Naive B cell (primary cell): ENCODE measurements at regions not wholly inside any gene's neighbourhood (a gene's known extent, or its start where the extent isn't known, plus 50 kb on each side); places are given as distances from the start of the nearest gene placed in this dataset.

Experiments used
- ATAC-seq, 2 donors: fragments of 150-1000 bp; cut with Tn5 transposase; 2 replicates each; pipeline ENCODE4 v1.10.0; 2021; ENCODE audit warnings: low read depth in 2 of 2, mild to moderate bottlenecking in 2 of 2, moderate library complexity in 2 of 2
- DNase-seq: peaks from one replicate; pipeline ENCODE4 v3.0.0; 2022
- H3K27ac Mint-ChIP-seq, 6 donors: one replicate each; pipeline ENCODE4 v1.8.0; 2020 to 2022; ENCODE audit warnings: mild to moderate bottlenecking in 6 of 6, mixed read lengths in 6 of 6, moderate library complexity in 5 of 6, inconsistent platforms in 2 of 6
- H3K27me3 Mint-ChIP-seq, 3 donors: one replicate each; pipeline ENCODE4 v1.8.0; 2021 to 2022; ENCODE audit warnings: mixed read lengths in 3 of 3, mild to moderate bottlenecking in 1 of 3
- H3K36me3 Mint-ChIP-seq, 2 donors: one replicate each; pipeline ENCODE4 v1.8.0; 2020 to 2022; ENCODE audit warnings: mixed read lengths in 2 of 2, inconsistent platforms in 1 of 2, mild to moderate bottlenecking in 1 of 2
- H3K4me1 Mint-ChIP-seq, 3 donors: one replicate each; pipeline ENCODE4 v1.8.0; 2020 to 2022; ENCODE audit warnings: mixed read lengths in 3 of 3, inconsistent platforms in 1 of 3, mild to moderate bottlenecking in 1 of 3, moderate library complexity in 1 of 3
- H3K4me3 Mint-ChIP-seq, 8 donors: one replicate each; pipeline ENCODE4 v1.8.0; 2020 to 2022; ENCODE audit warnings: mild to moderate bottlenecking in 8 of 8, mixed read lengths in 8 of 8, moderate library complexity in 8 of 8, inconsistent platforms in 2 of 8
- H3K9me3 Mint-ChIP-seq, 7 donors: one replicate each; pipeline ENCODE4 v1.8.0; 2020 to 2022; ENCODE audit warnings: mixed read lengths in 7 of 7, mild to moderate bottlenecking in 5 of 7, inconsistent platforms in 2 of 7, moderate library complexity in 1 of 7

DNA sequence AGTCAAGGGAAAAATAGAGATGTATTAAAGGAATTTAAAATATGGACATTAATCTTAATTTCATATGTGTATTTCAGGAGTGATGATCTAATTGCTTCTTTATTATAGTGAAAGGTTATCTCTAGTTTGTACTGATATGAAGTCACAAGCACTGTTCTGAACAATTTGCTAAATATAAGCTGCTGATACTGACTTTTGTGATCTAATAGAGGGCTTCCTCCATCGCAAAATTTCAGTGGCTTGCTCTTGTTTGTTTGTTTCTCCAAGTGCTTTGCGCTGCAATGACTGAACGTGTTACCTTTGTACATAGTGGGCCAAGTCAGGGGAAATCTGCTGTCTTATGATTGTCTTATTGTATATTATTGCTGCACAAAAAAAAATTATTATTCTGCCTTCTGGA lies 307.0 kb downstream of the KCNJ2 start:
- H3K27me3 Mint-ChIP-seq = no peaks in the 10 kb centered on the region
- H3K4me3 Mint-ChIP-seq = no peak overlapping the region
- H3K4me1 Mint-ChIP-seq = no peaks in the 10 kb centered on the region
- ATAC-seq (no peak), DNase-seq (no peak)
- H3K36me3 Mint-ChIP-seq = no peaks in the 10 kb centered on the region
- no peak overlapping the region for H3K27ac Mint-ChIP-seq
- peaks cover 0 to 7% (median 3%) of the 10 kb centered on the region in 7 donors for H3K9me3 Mint-ChIP-seq

DNA sequence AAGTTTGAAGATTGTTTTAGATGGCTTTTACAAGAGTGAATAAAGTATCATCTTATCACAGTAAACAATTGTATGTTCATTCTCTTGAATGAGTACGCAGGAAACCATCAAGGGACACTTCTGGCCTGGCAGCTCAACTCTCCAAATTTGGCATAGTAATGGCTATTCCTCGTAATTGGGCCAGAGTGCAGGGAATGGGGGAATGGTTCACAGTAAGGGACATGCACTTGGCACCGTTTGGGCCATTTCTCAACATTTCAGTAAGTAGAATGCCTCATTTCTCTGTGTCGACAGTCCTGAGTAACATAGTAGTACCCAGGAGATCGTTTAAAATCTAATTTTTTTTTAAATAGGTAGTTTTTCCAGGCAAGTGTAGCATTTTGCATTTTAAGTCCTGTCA lies 309.6 kb downstream of the KCNJ2 start:
- Mint-ChIP-seq H3K9me3 (peaks cover 0 to 20% (median 11%) of the 10 kb centered on the region in 7 donors), H3K36me3 (peaks cover 0 to 9% of the 10 kb centered on the region in 2 donors), H3K27ac (no peak overlapping the region), H3K4me3 (no peak overlapping the region), H3K27me3 (no peaks in the 10 kb centered on the region), H3K4me1 (no peaks in the 10 kb centered on the region)
- DNase-seq (no peak), ATAC-seq (no peak)

DNA sequence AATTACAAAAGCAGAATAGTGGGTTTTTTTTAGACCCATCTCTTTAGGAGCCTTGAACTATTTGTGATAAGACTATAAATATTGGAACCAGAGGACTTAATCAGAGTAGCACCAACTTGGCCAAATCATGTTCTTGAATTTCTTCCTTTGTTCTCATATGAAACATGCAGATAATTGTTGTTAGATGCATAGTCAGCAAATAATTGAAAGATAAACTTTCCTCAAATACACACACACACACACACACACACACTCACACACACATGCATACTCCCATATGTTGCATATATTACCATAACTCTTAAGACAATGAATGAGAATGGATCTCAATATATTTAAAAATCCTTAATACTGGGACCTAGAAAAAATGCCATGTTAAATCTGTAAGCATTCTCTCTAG lies 310.4 kb downstream of the KCNJ2 start:
- ATAC-seq = no peak
- no peak overlapping the region for H3K27ac Mint-ChIP-seq

DNA sequence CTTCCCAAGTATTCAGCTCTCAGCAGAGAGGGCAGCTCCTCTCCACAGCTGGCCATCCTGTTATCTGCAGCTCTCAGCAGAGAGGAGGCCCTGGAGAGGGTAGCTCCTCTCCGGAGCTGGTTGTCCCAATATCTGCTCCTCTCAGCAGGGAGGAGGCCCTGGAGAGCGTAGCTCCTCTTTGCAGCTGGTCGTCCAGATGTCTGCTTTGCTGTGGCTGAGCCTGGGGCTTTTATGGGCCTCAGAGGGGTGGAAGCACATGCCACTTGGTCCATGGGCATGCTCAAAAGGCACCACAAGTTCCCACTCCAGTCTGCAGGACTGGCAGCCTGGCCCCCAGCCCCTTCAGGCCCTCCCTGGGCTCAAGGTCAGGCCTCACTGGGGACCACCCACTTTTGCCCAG lies 314.3 kb downstream of the KCNJ2 start:
- Mint-ChIP-seq H3K27ac (no peak overlapping the region), H3K4me3 (no peak overlapping the region), H3K9me3 (peaks cover 0 to 15% (median 6%) of the 10 kb centered on the region in 7 donors), H3K36me3 (peaks cover 0 to 9% of the 10 kb centered on the region in 2 donors), H3K4me1 (no peaks in the 10 kb centered on the region), H3K27me3 (no peaks in the 10 kb centered on the region)
- ATAC-seq = no peak
- DNase-seq = no peak

More for the DNA sequence above, 310.4 kb downstream of the KCNJ2 start:
- peaks cover 0 to 15% (median 6%) of the 10 kb centered on the region in 7 donors for H3K9me3 Mint-ChIP-seq
- peaks cover 0 to 9% of the 10 kb centered on the region in 2 donors for H3K36me3 Mint-ChIP-seq
- H3K4me1 Mint-ChIP-seq = no peaks in the 10 kb centered on the region
- H3K27me3 Mint-ChIP-seq = no peaks in the 10 kb centered on the region
- DNase-seq = no peak
- no peak overlapping the region for H3K4me3 Mint-ChIP-seq

DNA sequence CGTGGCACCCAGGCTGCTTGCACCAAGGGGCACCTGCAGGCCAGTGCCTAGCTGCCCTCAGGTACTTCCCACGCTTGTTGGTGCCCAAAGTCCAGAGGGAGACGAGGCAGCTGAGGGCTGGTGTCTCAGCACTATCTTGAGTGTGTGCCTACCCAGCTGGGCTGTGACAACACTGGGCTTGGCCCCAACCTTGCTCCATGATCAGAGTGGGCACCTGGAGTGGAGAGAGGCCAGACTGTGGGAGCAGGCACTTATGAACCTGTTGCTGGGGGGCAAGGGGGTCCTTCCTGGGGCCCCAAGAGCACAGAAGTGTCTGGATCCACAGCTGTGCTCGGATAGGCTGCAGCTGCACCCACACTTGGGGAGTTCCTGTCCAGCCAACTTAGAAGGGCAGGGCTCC lies 314.7 kb downstream of the KCNJ2 start:
- Mint-ChIP-seq H3K27me3 (no peaks in the 10 kb centered on the region), H3K4me3 (peak overlapping the region in 1 of 8 donors; percentile 6)

DNA sequence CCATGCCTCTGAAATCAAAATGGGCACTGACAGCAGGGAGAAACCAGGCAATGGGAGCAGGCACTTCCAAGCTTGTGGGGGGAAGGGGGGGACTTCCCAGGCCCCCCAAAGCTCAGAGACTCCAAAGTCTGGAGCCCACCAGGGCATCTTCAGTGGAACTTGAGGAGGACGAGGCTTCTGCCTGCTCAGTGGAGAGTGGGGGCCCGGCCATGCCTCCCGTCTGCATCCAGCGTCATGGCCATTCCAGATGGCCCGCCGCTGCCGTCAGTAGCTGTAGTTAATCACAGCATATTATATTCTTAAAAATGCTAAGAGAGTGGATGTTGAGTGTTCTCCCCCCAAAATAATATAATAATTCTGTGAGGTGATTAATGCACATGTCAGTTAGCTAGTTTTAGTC lies 315.2 kb downstream of the KCNJ2 start:
- no peak for ATAC-seq
- DNase-seq = no peak
- H3K27ac Mint-ChIP-seq = no peak overlapping the region
- peaks cover 0 to under 1% (median 0%) of the 10 kb centered on the region in 3 donors for H3K27me3 Mint-ChIP-seq
- H3K36me3 Mint-ChIP-seq = peaks cover 0 to 9% of the 10 kb centered on the region in 2 donors
- peaks cover 0 to 15% (median 6%) of the 10 kb centered on the region in 7 donors for H3K9me3 Mint-ChIP-seq
- H3K4me3 Mint-ChIP-seq = no peak overlapping the region
- H3K4me1 Mint-ChIP-seq = no peaks in the 10 kb centered on the region

More for the DNA sequence above, 314.7 kb downstream of the KCNJ2 start:
- peaks cover 0 to 15% (median 6%) of the 10 kb centered on the region in 7 donors for H3K9me3 Mint-ChIP-seq
- no peak for DNase-seq
- H3K4me1 Mint-ChIP-seq = no peaks in the 10 kb centered on the region
- H3K36me3 Mint-ChIP-seq = peaks cover 0 to 9% of the 10 kb centered on the region in 2 donors
- ATAC-seq = no peak
- no peak overlapping the region for H3K27ac Mint-ChIP-seq

DNA sequence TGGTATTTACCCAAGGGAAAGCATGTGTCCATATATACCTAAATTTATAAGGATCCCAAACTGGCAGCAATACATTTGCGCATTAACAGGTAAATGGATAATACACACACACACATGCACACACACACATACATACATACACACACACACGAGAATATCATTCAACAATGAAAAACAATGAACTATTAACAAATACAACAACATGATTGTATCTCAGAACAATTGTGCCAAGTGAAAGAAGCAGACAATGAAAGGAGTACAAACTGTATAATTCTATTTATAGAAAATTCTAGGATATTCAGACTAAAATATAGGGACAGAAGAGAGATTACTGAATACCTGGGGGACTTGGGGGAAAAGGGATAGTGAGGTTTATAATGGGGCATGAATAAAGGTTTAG lies 323.0 kb downstream of the KCNJ2 start:
- Mint-ChIP-seq H3K9me3 (no peaks in the 10 kb centered on the region), H3K4me1 (no peaks in the 10 kb centered on the region), H3K27ac (no peak overlapping the region), H3K4me3 (no peak overlapping the region), H3K36me3 (no peaks in the 10 kb centered on the region), H3K27me3 (peaks cover 0 to 3% (median 0%) of the 10 kb centered on the region in 3 donors)
- DNase-seq (no peak), ATAC-seq (no peak)

DNA sequence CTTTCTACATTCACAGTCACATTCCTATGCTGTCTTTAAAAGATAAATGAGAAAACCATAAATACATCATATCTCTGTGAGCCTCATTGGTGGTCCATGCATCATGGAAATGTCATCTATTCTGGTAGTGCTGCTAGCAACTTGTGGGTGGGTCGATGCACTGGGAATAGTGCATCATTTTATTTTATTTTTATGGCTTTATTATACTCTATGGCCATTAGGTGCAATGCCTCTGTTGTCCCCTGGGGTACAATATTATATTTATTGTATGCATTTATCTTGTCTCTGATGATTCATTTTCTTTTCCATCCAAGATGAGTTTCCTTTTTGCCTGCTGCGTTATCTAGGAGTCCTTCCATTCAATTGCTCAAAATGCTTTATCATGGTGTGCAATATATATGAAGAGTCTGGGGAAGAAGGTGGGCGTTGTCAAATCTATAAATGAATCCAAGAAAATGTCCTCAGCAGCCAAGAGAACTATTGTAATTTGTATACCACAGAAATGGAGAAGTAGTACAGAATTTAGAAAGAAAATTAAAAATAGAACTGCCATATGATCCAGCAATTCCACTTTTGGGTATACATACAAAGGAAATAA lies 324.0 kb downstream of the KCNJ2 start:
- H3K4me3 Mint-ChIP-seq = no peak overlapping the region
- ATAC-seq (no peak), DNase-seq (no peak)
- no peak overlapping the region for H3K27ac Mint-ChIP-seq
- no peaks in the 10 kb centered on the region for H3K4me1 Mint-ChIP-seq
- H3K27me3 Mint-ChIP-seq = peaks cover 0 to 3% (median 0%) of the 10 kb centered on the region in 3 donors
- no peaks in the 10 kb centered on the region for H3K36me3 Mint-ChIP-seq
- no peaks in the 10 kb centered on the region for H3K9me3 Mint-ChIP-seq

DNA sequence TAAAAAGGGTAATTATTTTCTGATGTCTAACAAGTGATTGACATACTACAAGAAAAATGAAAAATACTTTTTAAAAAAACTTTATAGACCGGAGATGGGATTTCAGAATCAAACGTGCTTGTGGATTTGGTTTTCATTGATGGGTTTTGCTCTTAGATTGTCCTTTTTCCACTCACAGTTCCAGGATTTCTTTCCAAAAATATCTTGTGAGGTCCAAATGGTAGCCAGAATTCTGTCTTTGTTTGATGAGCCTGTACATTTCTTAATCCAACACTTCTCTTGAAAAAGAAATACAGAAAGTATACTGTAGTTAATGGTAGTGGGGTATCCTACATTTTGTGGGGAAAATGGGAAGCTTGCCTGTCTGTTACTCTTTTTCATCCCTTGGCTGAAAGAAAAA lies 329.3 kb downstream of the KCNJ2 start:
- Mint-ChIP-seq H3K27me3 (peaks cover 0 to 10% (median 0%) of the 10 kb centered on the region in 3 donors), H3K4me3 (no peak overlapping the region)

DNA sequence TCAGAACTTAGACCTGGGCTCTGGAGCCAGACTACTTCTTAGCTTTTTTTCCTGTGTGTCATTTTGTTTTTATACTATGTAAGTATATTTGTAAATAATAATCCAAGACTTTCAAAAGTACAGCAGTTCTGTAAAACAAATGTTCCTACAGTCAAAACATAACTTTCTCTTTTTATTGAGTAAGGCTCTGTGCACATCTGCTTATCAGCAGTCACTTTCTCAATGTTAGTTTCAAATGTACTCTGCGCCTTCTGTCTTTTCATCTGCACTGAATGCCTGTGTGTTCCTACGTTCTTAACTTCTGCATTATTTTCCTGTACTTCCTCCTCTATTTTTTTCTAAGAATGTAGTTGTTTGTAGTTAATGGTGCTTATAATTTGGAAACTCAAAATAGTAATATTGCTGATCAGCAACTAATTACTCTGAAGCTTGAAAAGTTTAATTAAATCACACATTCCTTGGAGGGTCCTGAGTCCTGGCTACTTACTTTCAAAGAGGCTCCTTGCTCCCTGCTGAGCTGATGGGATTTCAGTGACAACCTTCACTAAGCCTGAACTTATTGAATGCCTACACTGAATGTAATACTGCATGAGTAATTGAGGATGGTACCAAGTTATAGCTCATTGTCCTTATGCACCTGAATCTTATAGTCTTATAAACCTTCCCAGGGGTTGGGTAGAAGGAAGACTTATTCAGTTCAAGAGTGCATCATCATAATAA lies 329.9 kb downstream of the KCNJ2 start:
- H3K27ac Mint-ChIP-seq = no peak overlapping the region
- H3K27me3 Mint-ChIP-seq = peaks cover 0 to 10% (median 0%) of the 10 kb centered on the region in 3 donors
- no peak overlapping the region for H3K4me3 Mint-ChIP-seq
- ATAC-seq (no peak), DNase-seq (no peak)
- no peaks in the 10 kb centered on the region for H3K36me3 Mint-ChIP-seq
- H3K9me3 Mint-ChIP-seq = no peaks in the 10 kb centered on the region
- no peaks in the 10 kb centered on the region for H3K4me1 Mint-ChIP-seq

More for the DNA sequence above, 329.3 kb downstream of the KCNJ2 start:
- Mint-ChIP-seq H3K36me3 (no peaks in the 10 kb centered on the region), H3K4me1 (no peaks in the 10 kb centered on the region), H3K27ac (no peak overlapping the region), H3K9me3 (no peaks in the 10 kb centered on the region)
- DNase-seq (no peak), ATAC-seq (no peak)

DNA sequence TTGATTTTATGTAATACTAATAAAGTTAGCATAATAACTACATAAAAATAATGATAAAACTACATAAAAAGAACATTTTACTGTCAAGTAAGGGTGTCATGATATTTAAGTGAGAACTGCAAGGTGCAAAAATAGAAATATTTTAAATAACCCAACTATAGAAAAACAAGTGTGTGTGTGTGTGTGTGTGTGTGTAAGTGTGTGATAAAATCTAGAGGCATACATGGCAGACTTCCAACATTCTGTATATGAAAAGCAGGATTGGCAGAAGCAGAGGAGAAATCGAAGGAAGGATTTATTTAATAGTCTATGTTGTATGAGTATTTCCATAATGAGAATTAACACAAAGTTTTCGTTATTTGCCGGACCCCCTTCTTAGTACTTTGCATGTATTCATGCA lies 334.1 kb downstream of the KCNJ2 start:
- no peak for DNase-seq
- Mint-ChIP-seq H3K4me3 (no peak overlapping the region), H3K27ac (no peak overlapping the region), H3K36me3 (no peaks in the 10 kb centered on the region), H3K4me1 (no peaks in the 10 kb centered on the region), H3K9me3 (no peaks in the 10 kb centered on the region), H3K27me3 (peaks cover 0 to 10% (median 0%) of the 10 kb centered on the region in 3 donors)
- ATAC-seq = no peak

DNA sequence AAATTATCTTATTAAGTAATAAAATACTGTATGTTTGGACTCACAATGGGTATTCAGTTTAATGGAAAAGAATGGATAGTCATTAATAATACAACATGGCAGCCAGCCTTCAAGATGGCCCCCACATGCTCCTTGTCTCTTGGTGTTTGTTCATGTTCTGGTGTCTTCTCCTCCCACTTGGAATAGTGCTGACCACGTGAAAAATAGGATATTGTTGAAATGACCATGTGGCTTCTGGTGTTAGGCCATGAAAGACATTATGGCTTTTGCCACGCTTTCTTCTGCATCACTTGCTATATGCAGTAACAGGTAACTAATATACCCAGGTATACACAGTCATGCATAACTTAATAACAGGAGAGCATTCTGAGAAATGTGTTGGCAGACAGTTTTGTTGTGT lies 341.0 kb downstream of the KCNJ2 start:
- Mint-ChIP-seq H3K36me3 (no peaks in the 10 kb centered on the region), H3K27me3 (no peaks in the 10 kb centered on the region), H3K27ac (no peak overlapping the region), H3K4me1 (peaks cover 0 to 3% (median 0%) of the 10 kb centered on the region in 3 donors), H3K4me3 (no peak overlapping the region), H3K9me3 (peaks cover 0 to 4% (median 0%) of the 10 kb centered on the region in 7 donors)
- DNase-seq (no peak), ATAC-seq (no peak)

DNA sequence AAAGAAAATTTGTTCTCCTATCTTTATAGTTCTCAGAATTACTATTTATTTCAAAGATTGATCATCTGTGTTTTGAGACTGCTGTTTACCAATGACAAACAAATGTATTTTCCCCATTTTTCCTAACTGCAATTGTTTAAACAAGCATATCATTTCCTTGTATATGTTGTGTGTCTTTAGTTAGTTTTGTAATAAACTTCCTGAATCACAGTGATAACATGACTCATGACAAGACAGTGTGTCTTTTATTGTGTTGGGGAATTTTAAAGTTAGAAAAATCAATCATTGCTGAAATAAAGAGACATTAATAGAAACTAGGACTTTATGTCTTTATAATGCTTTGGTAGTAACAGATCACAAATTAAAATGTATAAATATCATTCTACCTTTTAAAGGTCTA lies 348.5 kb downstream of the KCNJ2 start:
- Mint-ChIP-seq H3K27ac (no peak overlapping the region), H3K36me3 (no peaks in the 10 kb centered on the region), H3K4me3 (no peak overlapping the region), H3K9me3 (peaks cover 0 to 1% (median 0%) of the 10 kb centered on the region in 7 donors), H3K4me1 (no peaks in the 10 kb centered on the region), H3K27me3 (peaks cover 8 to 9% (median 8%) of the 10 kb centered on the region in 3 donors)
- no peak for ATAC-seq
- DNase-seq = no peak

DNA sequence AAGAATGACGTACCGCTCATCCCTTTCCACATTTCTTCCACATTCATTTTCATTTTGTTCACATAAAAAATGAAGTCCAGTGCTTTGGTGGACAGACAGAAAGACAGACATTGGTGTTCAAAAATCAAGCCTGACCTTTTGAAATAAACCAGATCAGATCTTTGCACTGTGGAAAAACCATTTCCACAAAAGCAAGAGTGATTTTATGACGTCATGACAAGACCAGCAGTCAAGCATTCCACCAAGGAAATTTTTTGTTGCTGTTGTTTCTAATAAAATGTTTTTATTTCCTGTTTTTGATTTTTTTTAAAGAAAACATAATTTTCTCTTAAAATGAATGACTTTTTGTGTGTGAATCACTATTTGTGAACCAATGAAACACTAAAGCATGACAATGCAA lies 350.0 kb downstream of the KCNJ2 start:
- DNase-seq (no peak), ATAC-seq (no peak)
- Mint-ChIP-seq H3K27me3 (peaks cover 8 to 9% (median 8%) of the 10 kb centered on the region in 3 donors), H3K4me3 (no peak overlapping the region), H3K4me1 (no peaks in the 10 kb centered on the region), H3K9me3 (peaks cover 0 to 1% (median 0%) of the 10 kb centered on the region in 7 donors), H3K27ac (no peak overlapping the region), H3K36me3 (no peaks in the 10 kb centered on the region)
